NCI-H2227 treated with DMSO at 0.1 percent for 48 hours (cell line): ENCODE measurements at regions not wholly inside any gene's neighbourhood (a gene's known extent, or its start where the extent isn't known, plus 50 kb on each side); places are given as distances from the start of the nearest gene placed in this dataset.

Experiments used
- DNase-seq: peaks from one replicate; lab custom pipeline; 2025; lab: John Stamatoyannopoulos, UW

GRCh38 chr2:39514825-39515224 is 77.7 kb upstream of the MAP4K3 start:
- no peak for DNase-seq

GRCh38 chr2:39515273-39515896 is 78.3 kb upstream of the MAP4K3 start:
- no peak for DNase-seq

GRCh38 chr2:39515897-39516346 is 78.8 kb upstream of the MAP4K3 start:
- no peak for DNase-seq

GRCh38 chr2:39516347-39517101 is 79.4 kb upstream of the MAP4K3 start:
- DNase-seq: no peak

- no peak for DNase-seq
These were observed 80.0 kb upstream of the MAP4K3 start for GRCh38 chr2:39517102-39517436.

- no peak for DNase-seq
These were observed 80.5 kb upstream of the MAP4K3 start for GRCh38 chr2:39517622-39518021.

GRCh38 chr2:39519886-39520285 is 82.8 kb upstream of the MAP4K3 start:
- no peak for DNase-seq

- no peak for DNase-seq
These were observed 84.9 kb upstream of the MAP4K3 start for GRCh38 chr2:39521876-39522517.

- no peak for DNase-seq
These were observed 85.4 kb upstream of the MAP4K3 start for GRCh38 chr2:39522518-39522877.

GRCh38 chr2:39523308-39524044 is 86.4 kb upstream of the MAP4K3 start:
- DNase-seq: no peak

GRCh38 chr2:39524061-39524460 is 87.0 kb upstream of the MAP4K3 start:
- DNase-seq: no peak

- no peak for DNase-seq
These were observed 87.9 kb upstream of the MAP4K3 start for GRCh38 chr2:39524756-39525635.

GRCh38 chr2:39525636-39526412 is 88.7 kb upstream of the MAP4K3 start:
- DNase-seq: no peak

GRCh38 chr2:39528701-39529100 is 91.6 kb upstream of the MAP4K3 start:
- no peak for DNase-seq

- no peak for DNase-seq
These were observed 92.8 kb upstream of the MAP4K3 start for GRCh38 chr2:39529836-39530235.

- no peak for DNase-seq
These were observed 93.4 kb upstream of the MAP4K3 start for GRCh38 chr2:39530411-39530866.

GRCh38 chr2:39531220-39531777 is 94.2 kb upstream of the MAP4K3 start:
- DNase-seq: no peak

- no peak for DNase-seq
These were observed 95.8 kb upstream of the MAP4K3 start for GRCh38 chr2:39532933-39533332.

GRCh38 chr2:39534095-39534711 is 97.1 kb upstream of the MAP4K3 start:
- DNase-seq: no peak

GRCh38 chr2:39535636-39536185 is 98.6 kb upstream of the MAP4K3 start:
- DNase-seq: no peak
